Sciatic nerve (tissue), 2 donors: ENCODE measurements at regions not wholly inside any gene's neighbourhood (a gene's known extent, or its start where the extent isn't known, plus 50 kb on each side); places are given as distances from the start of the nearest gene placed in this dataset.

Experiments used
- ATAC-seq: fragments of 200-7000 bp; cut with Tn5 transposase; one replicate; pipeline ENCODE4 v1.9.1; 2020; ENCODE audit warnings: mild to moderate bottlenecking, moderate library complexity
- DNase-seq: peaks from one replicate; pipeline ENCODE4 v3.0.0-alpha.2; 2020; ENCODE audit warnings: low spot score
- intact Hi-C: fragments of 100-400 bp; cut with DNase I; formaldehyde crosslinking; loops from one replicate; pipeline ENCODE4 v1.14.2; 2022
- donor health status: DM: no; HTN: no; CAD: no.
- donor health status: DM: no; HTN: no; CAD: no.

DNA sequence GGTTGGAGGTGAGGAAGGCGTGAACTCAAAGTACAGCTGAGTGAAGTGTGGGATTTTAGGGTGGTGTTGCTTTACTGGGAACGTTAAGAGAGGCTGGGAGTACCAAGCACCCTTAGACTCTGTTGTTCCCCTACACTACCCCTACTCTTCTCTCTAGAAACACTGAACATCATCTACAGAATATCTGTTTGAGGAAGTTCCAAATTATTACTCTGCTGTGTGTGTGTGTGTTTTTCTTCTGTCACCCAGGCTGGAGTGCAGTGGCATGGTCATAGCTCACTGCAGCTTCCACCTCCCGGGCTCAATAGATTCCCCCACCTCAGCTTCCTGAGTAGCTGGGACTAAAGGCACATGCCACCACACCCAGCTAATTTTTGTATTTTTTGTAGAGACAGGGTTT, 76.7 kb upstream of the AP1S2 start:
- no peak for DNase-seq
- no peak for ATAC-seq
- intact Hi-C loops, result no loop called here

DNA sequence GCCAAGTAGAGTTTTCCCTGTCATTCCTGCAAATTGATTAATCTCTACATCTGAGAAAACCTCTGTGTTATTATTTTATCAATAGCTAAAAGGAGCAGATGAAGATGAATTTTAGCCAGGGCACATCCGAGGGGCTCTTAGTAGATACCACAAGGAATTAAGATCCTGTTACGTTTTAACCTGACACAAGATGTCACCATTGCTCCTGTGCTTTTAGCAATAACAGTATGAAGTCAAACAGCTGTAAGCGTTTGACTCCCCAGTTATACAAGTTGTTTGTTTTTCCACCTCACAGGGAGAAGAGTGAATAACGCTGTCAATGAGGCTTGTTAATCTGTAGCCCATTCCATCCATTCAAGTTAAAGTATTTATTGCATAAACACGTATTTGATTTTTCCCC, 76.0 kb upstream of the AP1S2 start:
- intact Hi-C loops, result no loop called here
- no peak for DNase-seq
- ATAC-seq, result no peak

DNA sequence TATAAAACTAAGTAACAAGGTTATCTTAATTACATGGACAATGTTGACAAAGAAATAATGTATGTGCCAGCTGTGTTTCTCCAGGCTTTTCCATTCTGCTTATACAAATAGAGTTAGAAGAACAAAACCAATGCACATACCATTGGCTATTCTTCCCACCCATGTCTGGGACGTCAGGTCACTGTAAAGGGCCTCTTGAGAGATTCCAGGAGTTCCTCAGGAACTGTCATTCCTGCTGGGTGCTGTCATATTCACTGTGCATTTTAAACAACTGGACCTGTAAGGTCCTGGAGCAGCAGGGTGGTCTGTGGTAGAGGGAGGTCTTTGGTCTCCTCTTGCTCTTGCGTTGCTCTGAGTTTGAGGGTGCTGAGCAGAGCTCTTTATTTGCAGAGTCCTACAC, 74.6 kb upstream of the AP1S2 start:
- DNase-seq (no peak), ATAC-seq (no peak)
- intact Hi-C loops, result no loop called here

DNA sequence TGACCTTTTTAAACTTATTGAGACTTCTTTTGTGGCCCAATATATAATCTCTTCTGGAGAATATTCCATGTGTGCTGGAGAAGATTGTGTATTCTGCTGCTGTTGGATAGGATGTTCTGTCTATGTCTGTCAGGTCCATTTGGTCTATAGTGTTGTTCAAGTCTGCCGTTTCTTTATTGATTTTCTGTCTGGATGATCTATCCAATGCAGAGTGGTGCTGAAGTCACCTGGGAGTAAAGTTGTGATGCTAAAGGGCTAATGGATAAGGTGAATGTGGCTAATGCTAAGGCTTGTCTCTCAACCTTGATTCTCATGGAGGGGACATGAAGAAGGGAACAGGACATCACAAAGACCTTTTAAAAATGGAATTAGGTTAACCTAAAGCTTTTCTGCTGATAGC, 72.0 kb upstream of the AP1S2 start:
- no peak for DNase-seq
- intact Hi-C loops, result no loop called here
- no peak for ATAC-seq

DNA sequence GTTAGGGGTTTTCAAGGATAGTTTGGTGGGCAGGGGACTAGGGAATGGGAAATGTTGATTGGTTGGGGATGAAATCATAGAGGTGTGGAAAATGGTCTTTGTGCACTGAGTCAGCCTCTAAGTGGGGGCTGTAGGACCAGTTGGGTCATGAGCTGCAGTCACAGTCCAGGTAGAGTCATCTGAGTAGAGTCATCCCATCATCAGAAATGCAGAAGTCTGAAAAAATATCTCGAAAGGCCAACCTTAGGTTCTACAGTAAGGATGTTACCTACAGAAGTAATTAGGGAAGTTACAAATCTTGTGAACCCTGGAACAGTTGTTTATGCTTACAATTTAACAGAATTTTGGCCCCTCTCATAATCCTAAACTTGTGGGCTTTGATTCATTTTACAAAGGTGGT, 63.4 kb upstream of the AP1S2 start:
- DNase-seq (no peak), ATAC-seq (no peak)
- intact Hi-C loops, result no loop called here

DNA sequence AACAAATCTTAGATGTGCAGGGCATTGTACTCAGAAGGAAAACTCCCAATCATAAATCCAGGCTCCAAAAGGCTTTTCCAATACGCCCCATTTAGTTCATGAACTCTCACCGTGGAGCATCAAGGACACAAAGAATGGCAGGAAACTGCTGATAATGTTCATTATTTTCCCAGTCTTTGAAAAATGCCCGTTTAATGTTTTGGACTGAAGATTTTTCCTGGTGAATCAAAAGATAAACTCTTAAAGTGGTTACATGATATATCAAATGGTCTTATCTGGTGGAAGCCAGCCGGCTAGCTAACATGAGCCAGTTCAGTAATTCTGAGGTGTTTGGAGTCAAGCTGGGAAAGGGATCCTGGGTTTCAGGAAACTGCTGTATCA, 62.1 kb upstream of the AP1S2 start:
- intact Hi-C loops, result no loop called here
- ATAC-seq, result no peak
- no peak for DNase-seq

DNA sequence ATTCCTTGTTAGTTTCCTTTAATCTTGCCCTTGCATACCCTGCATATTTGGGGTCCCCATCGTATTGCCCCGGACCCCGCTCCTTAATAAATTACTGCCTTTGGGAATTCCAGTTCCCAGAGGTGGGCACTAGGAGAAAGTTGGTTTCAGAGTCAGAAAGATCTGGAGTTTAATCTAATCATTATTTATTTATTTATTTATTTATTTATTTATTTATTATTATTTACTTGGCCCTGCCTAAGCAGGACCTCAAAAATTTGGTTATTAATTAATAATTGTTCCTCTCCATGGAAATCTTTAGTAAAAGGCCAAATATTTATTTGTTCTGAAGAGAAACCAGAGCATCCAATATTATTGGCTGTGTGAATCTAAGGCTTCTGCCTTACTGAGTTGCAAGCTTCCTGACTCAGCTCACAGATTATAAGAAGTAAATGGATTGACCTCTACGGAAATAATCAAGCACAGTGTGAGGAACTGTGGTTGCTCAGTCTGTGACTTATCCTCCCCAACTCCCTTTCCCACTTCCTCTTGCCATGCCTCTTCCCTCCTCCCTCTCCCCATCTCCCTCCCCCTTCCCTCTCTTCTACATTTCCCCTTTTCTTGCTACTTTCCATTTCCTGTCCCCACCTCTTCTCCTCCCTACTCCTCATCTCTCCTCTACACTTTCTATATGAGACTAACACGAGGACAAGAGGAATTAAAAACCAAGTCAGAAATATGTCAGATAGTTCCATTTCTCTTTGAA, 61.5 kb upstream of the AP1S2 start:
- ATAC-seq (no peak), DNase-seq (no peak)
- intact Hi-C loops, result no loop called here

DNA sequence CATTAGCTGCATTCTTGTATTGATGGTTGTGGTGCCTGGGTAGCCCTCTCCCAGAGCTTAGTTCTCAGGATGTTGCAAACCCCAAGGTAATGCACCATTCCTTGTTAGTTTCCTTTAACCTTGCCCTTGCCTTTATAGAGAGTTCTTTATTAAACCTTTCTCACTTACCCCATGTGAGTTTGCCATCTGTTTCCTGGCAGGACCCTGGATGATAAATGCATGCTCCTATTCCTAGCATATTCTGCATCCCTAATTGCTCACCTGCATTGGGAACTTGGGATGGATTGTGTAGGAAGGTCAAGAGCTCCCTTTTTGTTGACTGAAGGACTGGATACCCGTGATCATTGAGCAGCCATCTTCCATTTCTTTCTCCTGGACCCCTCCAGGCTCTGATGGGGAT, 59.9 kb upstream of the AP1S2 start:
- no peak for ATAC-seq
- intact Hi-C loops, result no loop called here

DNA sequence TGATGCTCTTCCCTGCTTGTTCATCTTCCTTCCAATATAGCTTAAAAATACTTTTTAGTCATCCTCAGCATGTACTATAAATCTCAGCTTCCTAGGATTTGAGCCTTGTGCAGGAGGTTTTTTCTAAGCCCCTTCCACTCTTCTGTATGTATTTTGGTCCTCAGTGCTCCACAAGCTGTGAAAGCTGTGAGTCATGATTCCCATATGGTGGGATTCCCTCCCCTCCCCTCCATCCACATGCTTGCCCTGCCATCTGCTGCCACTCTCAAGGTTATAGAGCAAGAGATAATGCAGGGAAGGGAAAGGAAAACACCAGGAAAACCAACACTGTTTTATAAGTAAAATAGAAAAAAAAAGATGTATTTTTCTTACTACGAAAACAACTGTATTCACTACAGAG, 58.5 kb upstream of the AP1S2 start:
- no peak for ATAC-seq
- intact Hi-C loops, result no loop called here

More for the DNA sequence above, 59.9 kb upstream of the AP1S2 start:
- no peak for DNase-seq

DNA sequence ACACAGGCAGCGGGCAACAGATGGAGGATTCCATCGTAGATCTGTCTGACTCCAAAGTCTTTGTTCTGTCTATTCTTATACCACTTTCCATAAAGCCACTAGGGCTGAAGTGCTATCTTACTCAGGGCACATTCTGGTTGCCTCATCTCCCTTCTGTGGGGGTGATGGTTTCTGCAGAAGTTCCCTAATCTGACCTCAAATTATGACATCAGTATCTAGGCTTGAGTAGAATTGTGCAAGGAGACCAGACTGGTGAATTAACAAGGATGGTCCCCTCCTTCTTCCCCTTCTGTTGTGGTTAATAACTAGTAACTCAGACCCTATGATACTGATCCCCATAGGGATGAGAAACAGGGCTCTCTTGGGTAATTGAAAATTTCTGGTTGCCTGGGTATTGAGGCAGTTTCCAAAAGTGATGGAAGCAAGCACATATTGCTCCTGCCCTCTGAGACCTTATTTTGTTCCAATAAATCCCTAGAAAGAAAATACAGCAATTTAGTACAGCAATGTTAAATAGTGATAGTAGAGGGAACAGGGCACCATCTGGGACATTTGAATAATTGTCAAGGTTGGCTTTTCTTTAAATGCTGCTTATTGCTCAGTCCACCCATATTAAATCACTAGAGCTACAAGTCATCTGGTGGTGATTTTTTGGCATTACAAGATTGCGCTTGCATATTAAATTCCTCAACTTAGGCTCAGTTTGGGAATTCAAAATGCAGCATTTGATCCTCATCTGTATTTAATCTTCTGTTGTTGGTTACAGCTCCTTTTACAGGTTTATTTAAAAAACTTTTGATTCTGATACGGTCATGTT, 57.3 kb upstream of the AP1S2 start:
- intact Hi-C loops, result no loop called here
- no peak for DNase-seq
- ATAC-seq, result peak; percentile 74

More for the DNA sequence above, 58.5 kb upstream of the AP1S2 start:
- DNase-seq, result no peak

DNA sequence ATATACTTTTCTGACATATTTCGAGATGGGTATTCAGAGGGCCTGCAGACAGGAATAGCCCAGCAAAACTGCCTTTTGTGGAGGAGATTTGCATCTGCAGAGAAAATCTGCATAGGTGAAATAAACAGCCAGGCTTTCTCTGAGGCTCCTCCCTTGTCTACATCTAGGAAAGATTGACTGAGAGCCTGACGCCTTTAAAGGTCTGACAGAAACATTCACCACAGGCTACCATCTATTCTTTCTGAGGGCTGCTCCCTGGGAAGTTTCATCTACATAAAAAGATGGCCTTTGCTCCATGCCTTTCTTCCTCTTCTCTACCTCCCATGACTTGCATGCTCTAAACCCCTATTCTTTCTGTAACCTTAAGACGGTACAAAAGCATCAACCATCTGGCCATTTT, 55.0 kb upstream of the AP1S2 start:
- ATAC-seq (no peak), DNase-seq (no peak)
- intact Hi-C loops, result no loop called here

DNA sequence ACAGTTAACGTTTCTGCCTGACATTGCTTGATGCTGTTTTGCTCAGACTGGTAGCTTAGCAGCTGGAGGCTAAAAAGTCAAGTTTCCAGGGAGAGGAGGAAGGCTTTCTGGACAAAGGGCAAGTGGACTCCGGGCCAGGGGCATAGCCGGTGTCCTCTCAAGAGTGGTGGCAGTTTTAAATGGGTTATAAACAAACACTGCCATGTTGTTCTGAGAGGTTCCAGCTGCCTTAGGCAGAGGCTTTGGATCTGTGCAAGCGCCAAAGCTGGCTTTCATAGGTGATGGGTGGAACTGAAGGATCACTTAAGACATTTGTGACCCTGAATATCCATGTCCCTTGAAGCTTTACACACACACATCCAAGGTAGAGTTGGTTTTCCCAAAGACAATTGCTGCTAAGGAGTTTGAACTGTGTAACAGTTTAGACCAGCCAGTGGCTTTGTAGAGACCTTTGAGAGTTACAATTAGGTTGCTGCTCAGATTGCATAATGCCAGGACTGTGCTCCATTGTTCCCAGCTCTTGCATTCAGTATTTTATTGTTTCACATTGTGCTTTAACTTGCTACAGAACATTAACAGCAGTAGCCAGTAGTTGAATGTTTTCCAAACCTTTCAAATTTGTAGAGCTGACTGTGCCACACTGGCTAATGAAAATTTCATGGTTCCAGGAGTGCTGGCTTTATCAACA, 54.1 kb upstream of the AP1S2 start:
- no peak for ATAC-seq
- intact Hi-C loops, result no loop called here
- DNase-seq, result no peak

DNA sequence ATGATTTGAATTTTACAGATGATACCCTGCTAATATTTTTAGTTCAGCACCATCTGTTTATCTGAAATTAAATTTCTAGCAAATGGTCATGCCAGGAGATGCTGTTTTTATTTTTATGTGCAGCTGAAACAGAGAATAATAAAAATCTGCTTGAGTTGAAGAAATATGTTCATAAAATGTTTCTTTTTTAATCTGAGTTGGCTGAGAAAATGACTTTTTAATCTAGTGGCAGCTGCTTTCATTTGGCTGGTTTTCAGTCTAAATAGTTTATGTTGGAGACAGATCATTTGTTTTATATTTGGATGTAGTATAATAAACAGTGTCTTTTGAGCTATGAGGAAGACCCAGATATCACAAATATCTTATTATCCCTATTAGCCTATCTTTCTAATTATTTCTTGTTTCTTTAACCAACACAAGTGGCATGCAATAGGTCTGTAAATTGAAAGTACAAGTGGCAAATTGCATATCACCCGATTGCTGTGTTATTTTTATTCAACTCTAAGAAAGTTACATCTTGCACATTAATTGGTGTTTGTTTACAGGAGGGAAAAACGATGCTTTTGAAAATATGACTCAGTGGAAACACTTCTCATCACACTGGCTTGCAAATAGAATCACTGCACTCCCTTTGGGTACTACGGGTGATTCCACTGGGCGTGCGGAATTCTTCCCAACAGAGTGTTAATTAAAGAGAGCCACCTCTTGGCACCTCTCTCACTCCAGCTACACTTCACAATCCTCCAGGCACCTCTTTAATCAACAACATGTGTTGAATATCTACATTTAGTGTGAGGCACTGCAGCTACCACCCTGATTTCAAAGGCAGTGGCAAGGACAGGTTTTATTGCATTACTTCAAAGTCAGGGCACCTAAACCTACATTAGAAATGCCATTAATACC, 51.7 kb upstream of the AP1S2 start:
- ATAC-seq (no peak), DNase-seq (no peak)
- intact Hi-C loops, result no loop called here
